Skin epidermis (tissue), 12 donors: ENCODE measurements at regions not wholly inside any gene's neighbourhood (a gene's known extent, or its start where the extent isn't known, plus 50 kb on each side); places are given as distances from the start of the nearest gene placed in this dataset.

Source experiments
- H3K27ac ChIP-seq, 21 experiments: fragments of 200-600 bp; sonication (generic) in 11 of 21; one replicate each; pipeline ENCODE4 v1.5.0; 2020; ENCODE audit warnings: mild to moderate bottlenecking in 3 of 21, inconsistent platforms in 2 of 21, moderate library complexity in 2 of 21
- H3K4me3 ChIP-seq, 7 experiments: fragments of 200-600 bp; sonication (generic) in 2 of 7; one replicate each; pipeline ENCODE4 v1.5.0; 2020; ENCODE audit warnings: inconsistent platforms in 2 of 7, mild to moderate bottlenecking in 2 of 7, moderate library complexity in 1 of 7

DNA sequence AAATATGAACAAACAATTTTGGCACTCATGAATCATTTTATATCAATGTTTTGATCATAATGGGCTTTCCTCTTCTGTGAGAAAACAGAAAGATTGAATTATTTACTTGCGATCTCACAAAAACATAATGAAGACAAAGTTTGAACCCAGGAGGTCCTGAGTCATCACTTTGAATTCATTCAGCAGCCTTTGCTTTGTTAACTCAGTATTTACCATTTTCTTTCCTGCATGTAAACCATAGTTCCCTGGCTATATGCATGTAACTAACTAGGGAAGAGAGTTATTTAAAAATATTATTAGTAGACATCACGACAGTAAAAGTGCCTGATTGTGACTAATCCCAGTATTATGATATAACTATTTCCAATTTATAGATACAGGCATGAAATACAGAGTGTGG lies 1026.2 kb downstream of the PLOD2 start:
- H3K27ac ChIP-seq = no peak overlapping the region
- no peak overlapping the region for H3K4me3 ChIP-seq

DNA sequence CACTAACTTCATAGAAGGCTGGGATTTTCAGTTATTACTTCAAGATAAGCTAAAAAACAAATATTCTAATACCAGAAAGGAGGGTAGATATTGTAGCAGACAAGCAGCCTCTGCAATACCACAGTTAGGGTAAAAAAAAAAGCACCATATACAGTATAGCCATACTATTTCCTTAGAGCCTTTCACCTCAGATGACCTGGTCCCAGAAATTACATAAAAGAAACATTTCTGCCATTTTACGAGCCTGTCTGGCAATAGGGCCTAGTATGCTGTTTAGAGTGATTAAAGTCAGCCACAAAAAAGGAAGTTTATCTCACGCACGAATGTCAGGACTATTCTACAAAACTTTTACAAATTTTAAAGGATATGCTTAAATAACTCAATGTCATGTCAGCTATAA lies 1016.6 kb downstream of the PLOD2 start:
- Histone ChIP-seq H3K4me3 (no peak overlapping the region), H3K27ac (no peak overlapping the region)

DNA sequence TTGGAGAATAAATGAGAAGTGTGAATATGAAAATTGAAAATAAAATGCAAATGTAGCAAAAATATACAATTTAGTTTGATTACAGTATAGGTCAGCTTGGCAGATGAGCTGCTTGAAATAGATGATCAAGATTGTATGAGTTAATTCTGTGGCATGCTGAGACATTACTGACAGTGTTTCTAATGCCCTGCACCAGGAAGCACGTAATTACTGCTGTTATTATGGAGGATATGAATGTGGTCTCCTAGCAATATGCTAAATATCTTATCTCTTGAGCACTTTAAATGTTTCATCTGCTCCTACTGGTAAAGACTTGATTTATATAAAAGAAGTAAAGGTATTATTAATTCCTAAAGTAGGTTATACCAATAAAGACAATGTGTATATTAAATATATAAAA lies 1015.5 kb downstream of the PLOD2 start:
- H3K4me3 ChIP-seq = no peak overlapping the region
- H3K27ac ChIP-seq = no peak overlapping the region

DNA sequence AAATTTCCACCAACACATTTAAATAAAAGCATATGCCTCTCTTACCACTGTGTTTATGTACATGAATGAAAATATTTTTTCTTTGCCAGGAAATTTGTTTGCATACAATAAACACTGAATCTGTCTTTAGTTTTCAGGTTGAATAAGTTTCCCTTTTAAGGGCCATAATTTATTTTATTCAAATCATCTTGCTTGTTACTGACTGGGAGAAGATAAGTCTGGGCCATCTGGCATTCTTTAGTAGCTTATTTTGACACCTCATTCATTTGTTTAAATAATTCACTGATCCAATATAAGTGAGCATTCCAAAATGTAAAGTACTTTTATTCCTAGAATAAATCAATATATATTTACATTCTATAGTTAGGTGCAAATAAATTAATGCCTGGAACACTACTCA lies 1001.3 kb downstream of the PLOD2 start:
- H3K4me3 ChIP-seq = no peak overlapping the region
- no peak overlapping the region for H3K27ac ChIP-seq

DNA sequence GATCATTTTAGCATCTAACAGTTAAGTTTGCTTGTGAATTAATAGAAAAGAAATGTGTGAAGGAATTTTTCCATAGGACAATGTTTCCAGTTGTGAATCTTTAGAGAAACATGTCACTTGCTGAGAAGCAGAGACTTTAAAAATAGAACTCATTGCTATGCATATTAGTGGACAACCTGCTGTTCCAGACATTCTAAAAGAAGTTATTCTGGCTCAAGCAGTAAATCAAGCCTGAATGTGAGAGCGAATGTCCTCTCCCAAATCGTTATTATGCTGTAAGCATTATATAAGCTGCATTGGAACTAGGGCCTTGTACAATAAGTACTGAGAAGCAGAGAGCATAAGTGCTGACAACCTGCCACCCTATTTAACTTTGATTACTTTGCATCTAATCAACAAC lies 990.9 kb downstream of the PLOD2 start:
- no peak overlapping the region for H3K4me3 ChIP-seq
- no peak overlapping the region for H3K27ac ChIP-seq

DNA sequence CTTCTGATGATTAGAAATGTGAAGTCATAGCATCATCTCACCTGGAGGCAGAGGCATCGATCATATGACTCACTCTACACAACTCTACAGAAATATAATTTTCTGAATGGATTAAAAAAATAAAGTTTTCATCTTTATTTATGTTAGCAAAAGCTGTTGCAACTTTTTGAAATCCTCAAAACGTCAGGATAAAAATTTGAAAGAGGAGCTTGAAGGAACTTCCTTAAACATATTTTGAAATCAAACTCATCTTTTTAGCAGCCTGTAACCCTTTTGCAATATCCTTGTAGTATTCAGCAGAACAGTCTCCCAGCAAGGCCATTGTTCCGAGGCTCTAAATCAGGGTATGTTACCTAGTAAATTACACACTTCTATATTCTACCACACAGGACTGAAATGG lies 985.4 kb downstream of the PLOD2 start:
- H3K4me3 ChIP-seq = no peak overlapping the region
- no peak overlapping the region for H3K27ac ChIP-seq

DNA sequence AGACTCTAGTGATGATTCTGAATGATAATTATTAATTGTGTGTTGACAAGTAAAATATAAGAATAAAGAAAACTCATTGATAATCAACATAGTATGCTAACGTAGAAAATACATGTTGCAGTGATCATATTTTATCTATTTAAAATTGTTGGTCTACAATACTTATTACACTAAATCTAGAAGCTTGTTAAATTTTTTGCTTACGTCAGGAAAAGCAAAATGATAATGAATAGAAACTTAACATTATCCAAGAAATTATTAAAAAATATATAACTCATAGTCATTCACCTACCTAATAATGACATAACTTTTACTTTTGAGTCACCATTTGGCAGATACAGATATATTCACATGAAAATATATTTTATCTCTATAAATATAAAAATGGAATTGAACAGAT lies 984.1 kb downstream of the PLOD2 start:
- Histone ChIP-seq H3K4me3 (no peak overlapping the region), H3K27ac (no peak overlapping the region)

DNA sequence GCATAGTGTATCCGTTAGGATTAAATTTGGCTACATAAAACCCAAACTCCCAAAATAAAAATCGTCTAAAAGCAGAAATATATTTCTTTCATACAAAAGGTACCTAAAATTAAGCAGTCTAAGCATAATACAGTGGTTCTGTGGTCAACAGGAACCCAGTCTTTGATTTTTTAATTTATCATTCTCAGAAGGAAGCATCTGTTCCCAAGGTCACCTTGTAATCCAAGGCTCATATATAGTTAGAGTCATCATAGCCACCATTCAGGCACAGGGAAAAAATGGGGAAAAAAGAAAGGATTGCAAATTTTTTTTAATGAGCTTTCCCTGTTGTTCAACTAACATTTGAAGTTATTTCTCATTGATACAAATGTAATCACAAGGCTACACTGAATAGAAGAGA lies 983.2 kb downstream of the PLOD2 start:
- H3K4me3 ChIP-seq = no peak overlapping the region
- H3K27ac ChIP-seq = no peak overlapping the region

DNA sequence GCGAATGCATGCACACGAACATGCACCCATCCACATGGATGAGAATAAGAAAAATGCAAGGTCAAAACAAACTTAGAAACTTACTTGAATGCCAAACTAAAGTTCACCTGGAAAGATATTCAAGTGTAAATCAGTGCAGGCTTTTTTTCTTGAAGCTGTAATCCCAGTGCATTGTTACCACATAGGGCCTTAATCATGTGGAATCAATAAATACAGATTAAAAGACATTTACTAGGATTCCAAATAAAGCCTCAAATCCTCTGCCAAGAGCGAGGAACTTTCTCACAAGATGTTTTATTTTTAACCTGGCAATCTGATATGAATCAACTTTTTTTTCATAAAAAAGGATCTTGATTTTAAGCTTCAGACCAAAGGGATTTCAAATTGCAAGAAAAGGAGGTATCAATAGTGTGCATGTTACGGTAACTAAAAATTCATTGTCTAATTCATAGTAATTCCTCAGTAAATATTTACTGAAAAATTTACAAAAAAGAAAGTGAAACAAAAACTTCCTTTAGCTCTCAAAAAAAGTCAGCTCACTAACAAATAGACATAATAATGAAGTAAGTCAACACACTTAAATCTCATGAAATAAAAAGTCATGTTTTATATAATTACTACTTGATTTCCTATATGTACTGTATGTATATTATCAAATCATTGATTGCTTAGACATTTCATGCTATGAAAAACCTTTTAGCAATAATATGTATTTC lies 978.6 kb downstream of the PLOD2 start:
- H3K4me3 ChIP-seq = no peak overlapping the region
- H3K27ac ChIP-seq = no peak overlapping the region

DNA sequence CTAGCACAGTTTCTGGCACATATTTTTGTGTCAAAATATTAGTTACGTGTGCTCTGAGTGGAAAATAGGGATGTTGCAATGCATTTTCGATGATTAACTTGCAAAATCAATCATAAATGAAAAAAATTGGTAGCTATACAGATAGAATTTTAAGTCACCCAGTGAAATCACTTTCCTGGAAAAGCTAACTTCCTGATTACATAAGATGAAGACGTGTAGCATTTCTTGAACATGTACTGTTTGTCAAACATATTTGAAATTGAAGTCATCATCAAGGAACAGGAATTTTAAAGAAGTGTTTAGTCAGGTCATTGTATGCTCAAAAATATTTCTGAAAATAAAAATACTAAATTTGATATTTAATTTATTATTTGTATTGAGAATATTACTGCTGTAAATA lies 977.7 kb downstream of the PLOD2 start:
- H3K27ac ChIP-seq = no peak overlapping the region
- H3K4me3 ChIP-seq = no peak overlapping the region

DNA sequence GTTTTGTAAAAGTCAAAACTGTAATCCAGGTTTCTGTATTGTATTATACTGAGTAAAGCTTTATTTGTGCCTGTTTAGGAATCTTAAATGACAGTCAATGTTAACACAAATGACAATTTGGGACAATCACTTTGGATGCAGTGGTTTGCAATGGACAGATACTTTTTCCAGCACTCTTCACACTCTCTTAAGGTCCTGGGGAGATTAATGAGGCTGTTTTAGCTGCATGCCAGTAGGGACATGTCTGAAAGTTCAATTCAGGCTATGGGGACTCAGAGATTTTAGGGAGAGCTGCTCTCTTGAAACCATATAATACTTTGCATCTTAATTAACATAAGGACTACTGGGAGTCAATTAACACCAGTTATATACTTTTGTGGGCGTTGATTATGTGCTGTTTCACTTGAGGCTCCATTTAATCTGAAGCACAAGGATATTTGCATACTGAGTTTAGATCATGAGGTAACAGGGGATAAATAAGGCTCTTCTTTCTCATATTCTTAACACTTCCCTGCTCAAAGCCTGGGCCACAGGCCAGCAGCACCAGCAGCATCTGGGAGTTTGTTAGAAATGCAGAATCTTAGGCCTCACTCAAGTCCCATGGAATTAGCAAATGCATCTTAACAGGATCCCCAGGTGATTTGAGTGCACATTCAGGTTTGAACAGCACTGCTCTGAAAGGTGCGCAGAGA lies 972.8 kb downstream of the PLOD2 start:
- H3K4me3 ChIP-seq = no peak overlapping the region
- H3K27ac ChIP-seq = no peak overlapping the region

DNA sequence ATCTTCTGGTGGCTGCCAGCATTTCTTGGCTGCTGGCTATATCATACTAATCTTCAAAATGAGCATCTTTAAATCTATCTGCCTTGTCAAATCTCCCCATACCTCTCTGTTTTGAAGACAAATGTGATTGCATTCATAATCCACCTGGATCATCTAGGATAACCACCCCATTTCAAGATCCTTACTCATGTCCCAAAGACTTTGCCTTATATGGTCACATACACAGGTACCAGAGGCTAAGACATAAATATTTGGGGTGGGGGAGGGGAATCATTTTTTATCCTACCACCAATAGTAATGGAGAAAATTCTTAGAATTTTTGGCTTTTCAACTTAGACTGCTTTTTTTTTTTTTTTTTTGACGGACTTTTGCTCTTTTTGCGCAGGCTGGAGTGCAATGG lies 970.8 kb downstream of the PLOD2 start:
- no peak overlapping the region for H3K4me3 ChIP-seq
- H3K27ac ChIP-seq = no peak overlapping the region

DNA sequence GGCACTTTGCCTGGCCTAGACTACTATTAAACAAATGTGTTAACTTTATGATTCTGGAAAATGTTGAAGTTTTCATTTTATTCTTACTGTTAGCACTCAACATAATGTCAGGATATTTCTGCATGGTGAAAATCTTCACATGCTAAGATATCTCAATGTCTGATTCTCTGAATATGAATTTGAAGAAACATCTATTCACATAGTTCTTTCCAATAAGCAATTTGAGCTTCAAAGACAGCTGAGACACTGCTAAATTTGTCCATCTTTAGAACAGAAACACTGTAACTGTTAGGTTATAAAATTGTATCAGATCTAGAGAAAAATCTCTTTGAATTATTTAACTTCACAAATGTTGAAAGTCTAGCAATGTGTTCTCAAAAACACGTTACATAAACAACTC lies 970.2 kb downstream of the PLOD2 start:
- Histone ChIP-seq H3K27ac (no peak overlapping the region), H3K4me3 (no peak overlapping the region)

DNA sequence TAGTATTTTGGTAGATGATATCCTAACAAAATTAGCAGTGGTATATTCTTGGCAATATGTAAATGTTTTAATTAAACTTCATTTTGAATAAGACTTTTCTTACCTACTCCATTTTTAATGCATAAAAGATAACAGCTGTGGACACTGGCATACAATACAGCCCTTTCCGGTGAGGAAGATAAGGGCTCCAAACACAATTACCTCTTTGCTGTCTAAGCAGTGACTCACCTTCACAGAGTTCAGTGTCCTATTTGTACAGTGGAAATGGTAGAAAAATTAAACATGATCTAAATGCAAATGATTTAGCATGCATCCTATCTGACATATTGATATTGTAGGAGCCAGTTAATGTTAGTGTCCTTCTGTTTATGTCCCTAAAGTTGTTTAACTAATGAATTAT lies 969.4 kb downstream of the PLOD2 start:
- Histone ChIP-seq H3K4me3 (no peak overlapping the region), H3K27ac (no peak overlapping the region)

DNA sequence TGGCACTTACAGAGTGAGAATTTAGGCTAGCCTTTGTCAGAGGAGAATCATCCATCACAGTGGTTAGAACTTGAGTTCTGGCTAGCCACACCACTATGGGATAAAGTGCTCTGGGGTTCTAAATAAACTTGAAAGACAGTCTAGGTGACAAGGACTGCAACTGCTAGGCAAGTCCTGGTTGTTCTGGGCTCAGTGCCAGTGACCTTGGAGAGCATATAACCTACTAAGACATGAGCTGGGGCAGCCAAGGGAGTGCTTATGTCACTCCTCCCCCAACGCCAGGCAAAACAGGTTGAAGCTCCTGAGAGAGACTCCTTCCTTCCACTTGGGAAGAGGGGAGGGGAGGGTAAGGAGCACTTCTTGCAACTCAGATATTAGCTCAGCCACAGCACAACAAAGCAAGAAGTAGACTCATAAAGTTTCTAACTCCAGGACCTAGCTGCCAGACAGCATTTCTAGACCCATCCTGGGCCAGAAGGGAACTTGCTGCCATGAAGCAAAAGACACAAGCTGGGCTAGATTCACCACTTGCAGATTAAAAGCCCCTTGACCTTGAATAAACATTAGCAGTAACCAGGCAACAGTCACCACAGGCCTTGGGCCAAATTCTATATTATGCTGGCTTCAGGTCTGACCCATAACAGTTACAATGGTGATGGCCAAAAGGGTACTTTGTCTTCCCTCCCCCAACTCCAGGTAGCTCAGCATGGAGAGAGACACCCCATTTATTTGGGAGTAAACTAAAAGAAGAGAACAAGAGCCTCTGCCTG lies 963.7 kb downstream of the PLOD2 start:
- no peak overlapping the region for H3K4me3 ChIP-seq
- H3K27ac ChIP-seq = no peak overlapping the region

DNA sequence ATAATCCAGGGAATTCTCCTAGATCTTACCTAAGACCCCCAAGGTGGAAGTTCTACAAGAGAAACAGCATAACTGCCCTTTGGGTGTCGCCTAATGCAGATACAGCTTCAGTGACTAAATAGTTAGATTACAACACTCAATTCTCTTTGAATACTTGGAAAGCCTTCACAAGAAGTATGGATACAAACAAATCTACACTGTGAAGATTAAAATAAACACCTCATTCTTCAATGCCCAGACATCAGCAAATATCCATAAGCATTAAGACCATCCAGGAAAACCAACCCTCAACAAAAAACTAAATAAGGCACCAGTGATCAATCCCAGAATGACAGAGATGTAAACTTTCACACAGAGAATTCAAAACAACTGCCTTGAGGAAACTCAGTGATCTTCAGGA lies 963.2 kb downstream of the PLOD2 start:
- H3K4me3 ChIP-seq = no peak overlapping the region
- H3K27ac ChIP-seq = no peak overlapping the region

DNA sequence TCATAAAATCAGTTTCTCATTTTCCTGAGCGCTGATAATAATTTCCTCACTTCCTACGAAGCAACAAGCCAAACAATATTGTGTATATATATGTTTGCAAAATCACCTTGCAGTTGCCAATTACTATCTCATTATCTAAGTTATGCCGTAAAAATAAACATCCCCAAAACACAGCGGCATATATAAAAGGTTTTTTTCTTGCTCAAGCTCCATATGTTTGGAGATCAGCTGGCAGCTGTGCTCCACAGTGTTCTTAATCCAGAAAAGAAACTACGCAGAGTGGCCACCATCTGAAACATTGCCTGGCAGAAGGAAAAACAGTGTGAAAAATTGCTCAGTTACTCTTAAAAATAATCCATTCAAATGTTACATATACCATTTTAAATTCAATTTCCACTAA lies 951.4 kb downstream of the PLOD2 start:
- H3K27ac ChIP-seq = no peak overlapping the region
- H3K4me3 ChIP-seq = no peak overlapping the region

DNA sequence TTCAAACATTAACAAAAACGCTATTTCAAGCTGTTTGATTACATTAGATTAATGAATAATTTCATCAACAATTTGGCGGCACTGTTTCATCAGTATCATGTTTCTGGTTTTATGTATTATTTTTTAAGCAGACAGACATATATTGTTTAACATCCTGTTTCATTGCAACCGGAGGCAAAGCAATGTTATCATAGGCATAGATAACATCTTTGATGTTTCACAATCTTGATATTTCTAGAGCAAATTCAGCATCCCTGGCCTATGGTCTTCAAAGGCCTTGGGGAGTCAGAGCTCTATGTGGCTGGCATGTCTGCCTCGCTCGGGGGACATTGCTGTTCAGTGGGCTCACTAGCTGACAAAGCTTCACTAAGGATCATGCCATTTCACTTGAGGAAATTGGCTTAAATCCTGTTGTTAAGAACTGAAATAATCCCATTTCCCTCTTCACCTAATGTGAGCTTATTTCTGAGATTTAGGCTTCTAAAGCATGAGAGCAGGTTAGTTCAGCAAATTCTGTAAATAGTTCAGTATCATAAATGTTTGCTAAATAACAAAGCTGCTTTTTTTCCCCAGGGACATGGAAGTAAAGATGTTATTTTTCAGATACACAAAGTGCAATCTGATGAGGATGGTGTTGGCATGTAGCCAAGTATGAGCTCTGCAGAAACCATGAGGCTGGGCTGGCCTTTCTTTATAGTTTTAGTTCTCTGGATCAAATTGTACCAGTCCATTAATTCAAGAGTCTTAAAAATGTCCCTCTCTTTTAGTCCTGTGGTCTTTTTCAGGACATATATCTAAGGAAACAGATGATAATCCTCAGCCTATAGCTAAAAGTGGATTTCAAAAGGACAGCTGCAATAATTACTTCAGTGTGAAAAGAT lies 941.4 kb downstream of the PLOD2 start:
- Histone ChIP-seq H3K27ac (no peak overlapping the region), H3K4me3 (no peak overlapping the region)

DNA sequence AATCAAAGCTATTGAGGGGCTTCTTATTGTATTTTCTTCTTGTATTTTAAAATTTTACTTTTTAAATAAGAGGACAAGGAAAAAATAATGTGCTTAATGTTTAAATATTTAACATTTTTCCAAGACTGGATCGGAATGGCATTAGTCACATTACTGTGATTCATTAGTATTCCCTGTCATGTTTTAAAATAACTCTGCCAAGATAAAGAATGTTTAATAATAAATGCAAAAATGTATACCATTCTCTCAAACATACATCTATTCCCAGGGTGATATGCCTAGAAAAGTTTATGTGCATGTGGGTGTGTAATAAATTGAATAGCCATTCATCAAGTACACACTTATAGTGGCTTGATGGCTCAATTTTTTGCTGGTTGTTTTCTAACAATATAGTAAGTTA lies 936.1 kb downstream of the PLOD2 start:
- H3K27ac ChIP-seq = no peak overlapping the region
- no peak overlapping the region for H3K4me3 ChIP-seq

DNA sequence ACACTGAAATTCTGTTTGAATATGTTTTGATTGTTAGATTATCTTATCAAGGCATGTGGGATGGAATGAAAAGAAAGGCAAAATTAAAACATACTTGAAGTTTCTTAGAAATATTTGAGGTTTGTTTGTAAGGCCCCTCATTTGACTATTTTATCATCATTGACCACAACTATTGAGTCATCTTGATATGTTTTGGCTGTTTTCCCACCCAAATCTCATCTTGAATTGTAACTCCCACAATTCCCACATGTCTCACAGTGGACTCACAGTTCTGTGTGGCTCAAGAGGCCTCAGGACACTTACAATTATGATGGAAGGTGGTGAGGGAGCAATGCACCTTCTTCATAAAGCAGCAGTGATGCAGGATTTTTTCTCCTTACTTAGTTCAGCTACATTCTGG lies 917.1 kb downstream of the PLOD2 start:
- H3K27ac ChIP-seq = peak overlapping the region in 1 of 21 experiments; percentile 40
- H3K4me3 ChIP-seq = no peak overlapping the region
